Naive B cell (primary cell): ENCODE measurements at regions not wholly inside any gene's neighbourhood (a gene's known extent, or its start where the extent isn't known, plus 50 kb on each side); places are given as distances from the start of the nearest gene placed in this dataset.

Experiments used
- ATAC-seq, 2 donors: fragments of 150-1000 bp; cut with Tn5 transposase; 2 replicates each; pipeline ENCODE4 v1.10.0; 2021; ENCODE audit warnings: low read depth in 2 of 2, mild to moderate bottlenecking in 2 of 2, moderate library complexity in 2 of 2
- DNase-seq: peaks from one replicate; pipeline ENCODE4 v3.0.0; 2022
- H3K27ac Mint-ChIP-seq, 6 donors: one replicate each; pipeline ENCODE4 v1.8.0; 2020 to 2022; ENCODE audit warnings: mild to moderate bottlenecking in 6 of 6, mixed read lengths in 6 of 6, moderate library complexity in 5 of 6, inconsistent platforms in 2 of 6
- H3K27me3 Mint-ChIP-seq, 3 donors: one replicate each; pipeline ENCODE4 v1.8.0; 2021 to 2022; ENCODE audit warnings: mixed read lengths in 3 of 3, mild to moderate bottlenecking in 1 of 3
- H3K36me3 Mint-ChIP-seq, 2 donors: one replicate each; pipeline ENCODE4 v1.8.0; 2020 to 2022; ENCODE audit warnings: mixed read lengths in 2 of 2, inconsistent platforms in 1 of 2, mild to moderate bottlenecking in 1 of 2
- H3K4me1 Mint-ChIP-seq, 3 donors: one replicate each; pipeline ENCODE4 v1.8.0; 2020 to 2022; ENCODE audit warnings: mixed read lengths in 3 of 3, inconsistent platforms in 1 of 3, mild to moderate bottlenecking in 1 of 3, moderate library complexity in 1 of 3
- H3K4me3 Mint-ChIP-seq, 8 donors: one replicate each; pipeline ENCODE4 v1.8.0; 2020 to 2022; ENCODE audit warnings: mild to moderate bottlenecking in 8 of 8, mixed read lengths in 8 of 8, moderate library complexity in 8 of 8, inconsistent platforms in 2 of 8
- H3K9me3 Mint-ChIP-seq, 7 donors: one replicate each; pipeline ENCODE4 v1.8.0; 2020 to 2022; ENCODE audit warnings: mixed read lengths in 7 of 7, mild to moderate bottlenecking in 5 of 7, inconsistent platforms in 2 of 7, moderate library complexity in 1 of 7

- Mint-ChIP-seq H3K27me3 (peaks cover 11 to 23% (median 19%) of the 10 kb centered on the region in 3 donors), H3K27ac (peak overlapping the region in 2 of 6 donors; percentile 72 to 85), H3K9me3 (peaks cover 3 to 7% (median 3%) of the 10 kb centered on the region in 7 donors), H3K36me3 (no peaks in the 10 kb centered on the region), H3K4me1 (peaks cover 25 to 48% (median 42%) of the 10 kb centered on the region in 3 donors), H3K4me3 (peak overlapping the region in 2 of 8 donors; percentile 1 to 55)
- DNase-seq (no peak), ATAC-seq (no peak)
These were observed 263.5 kb downstream of the ENGASE start for GRCh38 chr17:79338152-79338551.

- peak overlapping the region in 1 of 8 donors; percentile 9 for H3K4me3 Mint-ChIP-seq
- DNase-seq, result no peak
- H3K27ac Mint-ChIP-seq, result peak overlapping the region in 1 of 6 donors; percentile 52
- peaks cover 22 to 34% (median 30%) of the 10 kb centered on the region in 3 donors for H3K27me3 Mint-ChIP-seq
- peaks cover 25 to 42% (median 38%) of the 10 kb centered on the region in 3 donors for H3K4me1 Mint-ChIP-seq
- no peak for ATAC-seq
- no peaks in the 10 kb centered on the region for H3K36me3 Mint-ChIP-seq
- H3K9me3 Mint-ChIP-seq, result peaks cover 3 to 7% (median 3%) of the 10 kb centered on the region in 7 donors
These were observed 262.4 kb downstream of the ENGASE start for GRCh38 chr17:79337053-79337452.

GRCh38 chr17:79335456-79335855 is 260.8 kb downstream of the ENGASE start:
- H3K36me3 Mint-ChIP-seq, result peaks cover 0 to 7% of the 10 kb centered on the region in 2 donors
- H3K4me1 Mint-ChIP-seq, result peaks cover 20 to 28% (median 27%) of the 10 kb centered on the region in 3 donors
- H3K9me3 Mint-ChIP-seq, result no peaks in the 10 kb centered on the region
- peaks cover 30 to 50% (median 45%) of the 10 kb centered on the region in 3 donors for H3K27me3 Mint-ChIP-seq
- H3K4me3 Mint-ChIP-seq, result peak overlapping the region in 1 of 8 donors; percentile 69
- no peak overlapping the region for H3K27ac Mint-ChIP-seq
- DNase-seq (no peak), ATAC-seq (no peak)

- H3K4me1 Mint-ChIP-seq, result peaks cover 4 to 11% (median 7%) of the 10 kb centered on the region in 3 donors
- peaks cover 0 to 7% of the 10 kb centered on the region in 2 donors for H3K36me3 Mint-ChIP-seq
- ATAC-seq (no peak), DNase-seq (no peak)
- peak overlapping the region in 3 of 6 donors; percentile 22 to 34 (median 26) for H3K27ac Mint-ChIP-seq
- H3K4me3 Mint-ChIP-seq, result peak overlapping the region in 1 of 8 donors; percentile 16
- peaks cover 34 to 82% (median 73%) of the 10 kb centered on the region in 3 donors for H3K27me3 Mint-ChIP-seq
- H3K9me3 Mint-ChIP-seq, result no peaks in the 10 kb centered on the region
These were observed 257.5 kb downstream of the ENGASE start for GRCh38 chr17:79332011-79332554.

GRCh38 chr17:79331492-79331891 is 256.9 kb downstream of the ENGASE start:
- H3K36me3 Mint-ChIP-seq, result peaks cover 0 to 7% of the 10 kb centered on the region in 2 donors
- no peaks in the 10 kb centered on the region for H3K9me3 Mint-ChIP-seq
- H3K27me3 Mint-ChIP-seq, result peaks cover 34 to 87% (median 79%) of the 10 kb centered on the region in 3 donors
- H3K4me3 Mint-ChIP-seq, result no peak overlapping the region
- peaks cover 4 to 11% (median 7%) of the 10 kb centered on the region in 3 donors for H3K4me1 Mint-ChIP-seq
- no peak overlapping the region for H3K27ac Mint-ChIP-seq
- ATAC-seq, result no peak
- DNase-seq, result no peak

GRCh38 chr17:79330696-79331095 is 256.1 kb downstream of the ENGASE start:
- Mint-ChIP-seq H3K4me3 (no peak overlapping the region), H3K4me1 (peaks cover 4 to 12% (median 8%) of the 10 kb centered on the region in 3 donors), H3K27me3 (peaks cover 38 to 90% (median 82%) of the 10 kb centered on the region in 3 donors), H3K27ac (peak overlapping the region in 1 of 6 donors; percentile 82), H3K9me3 (no peaks in the 10 kb centered on the region), H3K36me3 (peaks cover 0 to 7% of the 10 kb centered on the region in 2 donors)
- DNase-seq (no peak), ATAC-seq (no peak)

- Mint-ChIP-seq H3K4me3 (no peak overlapping the region), H3K36me3 (peaks cover 0 to 7% of the 10 kb centered on the region in 2 donors), H3K9me3 (no peaks in the 10 kb centered on the region), H3K27me3 (peaks cover 36 to 90% (median 83%) of the 10 kb centered on the region in 3 donors), H3K4me1 (peaks cover 4 to 15% (median 11%) of the 10 kb centered on the region in 3 donors), H3K27ac (no peak overlapping the region)
- no peak for ATAC-seq
- DNase-seq, result no peak
These were observed 255.6 kb downstream of the ENGASE start for GRCh38 chr17:79330229-79330628.

- Mint-ChIP-seq H3K27me3 (peaks cover 28 to 83% (median 80%) of the 10 kb centered on the region in 3 donors), H3K9me3 (no peaks in the 10 kb centered on the region), H3K36me3 (peaks cover 0 to 7% of the 10 kb centered on the region in 2 donors), H3K4me3 (no peak overlapping the region), H3K27ac (peak overlapping the region in 1 of 6 donors; percentile 46), H3K4me1 (peaks cover 3 to 4% (median 3%) of the 10 kb centered on the region in 3 donors)
- ATAC-seq, result no peak
- DNase-seq, result no peak
These were observed 252.2 kb downstream of the ENGASE start for GRCh38 chr17:79326814-79327213.

GRCh38 chr17:79325709-79326430 is 251.2 kb downstream of the ENGASE start:
- Mint-ChIP-seq H3K4me3 (no peak overlapping the region), H3K9me3 (no peaks in the 10 kb centered on the region), H3K36me3 (peaks cover 0 to 1% of the 10 kb centered on the region in 2 donors), H3K27ac (peak overlapping the region in 1 of 6 donors; percentile 61), H3K27me3 (peaks cover 24 to 83% (median 80%) of the 10 kb centered on the region in 3 donors), H3K4me1 (peaks cover 0 to 4% (median 3%) of the 10 kb centered on the region in 3 donors)
- DNase-seq (no peak), ATAC-seq (no peak)

- H3K9me3 Mint-ChIP-seq, result no peaks in the 10 kb centered on the region
- H3K27ac Mint-ChIP-seq, result no peak overlapping the region
- peaks cover 0 to 4% (median 4%) of the 10 kb centered on the region in 3 donors for H3K4me1 Mint-ChIP-seq
- DNase-seq (no peak), ATAC-seq (no peak)
- H3K4me3 Mint-ChIP-seq, result no peak overlapping the region
- no peaks in the 10 kb centered on the region for H3K36me3 Mint-ChIP-seq
- peaks cover 24 to 83% (median 78%) of the 10 kb centered on the region in 3 donors for H3K27me3 Mint-ChIP-seq
These were observed 249.6 kb downstream of the ENGASE start for GRCh38 chr17:79324194-79324593.

GRCh38 chr17:79323566-79323965 is 248.9 kb downstream of the ENGASE start:
- Mint-ChIP-seq H3K4me3 (no peak overlapping the region), H3K9me3 (no peaks in the 10 kb centered on the region), H3K27ac (no peak overlapping the region), H3K4me1 (peaks cover 4 to 7% (median 4%) of the 10 kb centered on the region in 3 donors), H3K36me3 (no peaks in the 10 kb centered on the region), H3K27me3 (peaks cover 24 to 82% (median 72%) of the 10 kb centered on the region in 3 donors)
- ATAC-seq (no peak), DNase-seq (no peak)

GRCh38 chr17:79322211-79323123 is 247.8 kb downstream of the ENGASE start:
- Mint-ChIP-seq H3K9me3 (no peaks in the 10 kb centered on the region), H3K4me1 (peaks cover 4 to 7% (median 4%) of the 10 kb centered on the region in 3 donors), H3K27ac (no peak overlapping the region), H3K27me3 (peaks cover 21 to 73% (median 65%) of the 10 kb centered on the region in 3 donors), H3K36me3 (no peaks in the 10 kb centered on the region), H3K4me3 (no peak overlapping the region)
- ATAC-seq (no peak), DNase-seq (no peak)

- DNase-seq (no peak), ATAC-seq (no peak)
- H3K36me3 Mint-ChIP-seq, result no peaks in the 10 kb centered on the region
- no peak overlapping the region for H3K27ac Mint-ChIP-seq
- H3K4me3 Mint-ChIP-seq, result no peak overlapping the region
- H3K27me3 Mint-ChIP-seq, result peaks cover 28 to 63% (median 61%) of the 10 kb centered on the region in 3 donors
- H3K9me3 Mint-ChIP-seq, result no peaks in the 10 kb centered on the region
- peaks cover 3 to 10% (median 6%) of the 10 kb centered on the region in 3 donors for H3K4me1 Mint-ChIP-seq
These were observed 245.7 kb downstream of the ENGASE start for GRCh38 chr17:79320331-79320730.
